VCaP (cell line): ENCODE measurements at regions not wholly inside any gene's neighbourhood (a gene's known extent, or its start where the extent isn't known, plus 50 kb on each side); places are given as distances from the start of the nearest gene placed in this dataset.

Experiments used
- H3K27ac ChIP-seq: fragments of 450-650 bp; 2 replicates; pipeline ENCODE4 v1.5.1; 2017
- TF ChIP-seq, protein P1 (sequence below): fragments of 450-650 bp; conservative IDR thresholded peaks from 2 replicates; pipeline ENCODE4 v1.5.1; 2017; ENCODE audit warnings: mild to moderate bottlenecking, moderate library complexity

- TF ChIP-seq, protein P1, sequence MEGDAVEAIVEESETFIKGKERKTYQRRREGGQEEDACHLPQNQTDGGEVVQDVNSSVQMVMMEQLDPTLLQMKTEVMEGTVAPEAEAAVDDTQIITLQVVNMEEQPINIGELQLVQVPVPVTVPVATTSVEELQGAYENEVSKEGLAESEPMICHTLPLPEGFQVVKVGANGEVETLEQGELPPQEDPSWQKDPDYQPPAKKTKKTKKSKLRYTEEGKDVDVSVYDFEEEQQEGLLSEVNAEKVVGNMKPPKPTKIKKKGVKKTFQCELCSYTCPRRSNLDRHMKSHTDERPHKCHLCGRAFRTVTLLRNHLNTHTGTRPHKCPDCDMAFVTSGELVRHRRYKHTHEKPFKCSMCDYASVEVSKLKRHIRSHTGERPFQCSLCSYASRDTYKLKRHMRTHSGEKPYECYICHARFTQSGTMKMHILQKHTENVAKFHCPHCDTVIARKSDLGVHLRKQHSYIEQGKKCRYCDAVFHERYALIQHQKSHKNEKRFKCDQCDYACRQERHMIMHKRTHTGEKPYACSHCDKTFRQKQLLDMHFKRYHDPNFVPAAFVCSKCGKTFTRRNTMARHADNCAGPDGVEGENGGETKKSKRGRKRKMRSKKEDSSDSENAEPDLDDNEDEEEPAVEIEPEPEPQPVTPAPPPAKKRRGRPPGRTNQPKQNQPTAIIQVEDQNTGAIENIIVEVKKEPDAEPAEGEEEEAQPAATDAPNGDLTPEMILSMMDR: no peak
Measured at GRCh38 chr2:8414946-8415879, 266.6 kb upstream of the ID2 start.

DNA sequence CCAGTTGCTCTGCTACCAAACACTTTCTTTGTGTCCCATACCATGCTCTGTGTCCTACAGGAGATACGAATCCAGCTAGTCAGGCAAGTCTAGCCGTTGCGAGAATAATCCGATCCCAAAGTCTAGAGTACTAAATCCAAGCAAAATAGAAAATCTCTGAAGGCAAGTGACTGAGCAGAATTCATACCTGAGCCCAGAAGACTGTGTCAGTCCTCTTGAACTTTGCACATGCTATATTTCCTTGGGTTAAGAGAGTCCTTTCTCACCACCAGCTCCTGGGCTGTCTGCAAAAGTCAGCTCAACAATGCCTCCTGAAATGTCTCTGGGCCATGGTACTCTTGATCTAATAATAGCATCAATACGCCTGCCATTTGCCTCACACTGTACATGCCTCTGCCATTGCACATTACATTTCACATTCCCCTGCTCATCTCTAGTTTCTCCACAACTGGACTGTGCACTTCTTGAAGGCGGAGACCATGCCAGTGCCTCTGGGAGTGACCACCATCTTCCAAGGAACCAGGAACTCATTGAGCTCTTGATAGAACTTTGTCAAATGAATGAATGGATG lies 265.8 kb upstream of the ID2 start:
- TF ChIP-seq, protein P1: no peak
- no peak overlapping the region for H3K27ac ChIP-seq

More at GRCh38 chr2:8414946-8415879, 266.6 kb upstream of the ID2 start:
- peak overlapping the region; percentile 70; the same call in 1 of the 2 replicates for H3K27ac ChIP-seq

- TF ChIP-seq, protein P1: no peak
- H3K27ac ChIP-seq: no peak overlapping the region
Measured at GRCh38 chr2:8416849-8417832, 264.7 kb upstream of the ID2 start.

DNA sequence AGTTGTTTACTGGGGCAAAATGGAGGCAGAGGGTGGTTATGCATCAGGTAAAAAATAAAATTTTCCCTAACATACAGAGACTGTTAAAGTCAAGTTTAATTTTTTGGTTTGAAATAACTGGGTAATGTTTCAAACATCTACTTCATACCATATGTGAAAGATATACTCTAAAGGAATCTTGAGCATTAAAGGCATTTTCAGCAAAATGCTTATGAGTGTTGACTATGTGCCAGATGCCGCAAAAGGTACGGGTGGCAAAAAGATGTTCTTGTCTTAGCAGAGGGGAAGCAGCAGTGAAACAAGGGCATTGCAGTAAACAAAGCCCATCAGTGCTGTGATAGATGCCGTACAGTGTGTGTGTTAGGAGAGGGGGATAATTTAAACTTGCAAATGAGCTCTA lies 263.1 kb upstream of the ID2 start:
- TF ChIP-seq, protein P1: no peak
- no peak overlapping the region for H3K27ac ChIP-seq

GRCh38 chr2:8421658-8422449 lies 260.0 kb upstream of the ID2 start:
- no peak overlapping the region for H3K27ac ChIP-seq
- TF ChIP-seq, protein P1: no peak

GRCh38 chr2:8422450-8422800 lies 259.4 kb upstream of the ID2 start:
- H3K27ac ChIP-seq: no peak overlapping the region
- TF ChIP-seq, protein P1: no peak
